K562 (cell line): ENCODE measurements at regions not wholly inside any gene's neighbourhood (a gene's known extent, or its start where the extent isn't known, plus 50 kb on each side); places are given as distances from the start of the nearest gene placed in this dataset.

Source experiments
- ATAC-seq: fragments of 200-7000 bp; cut with Tn5 transposase; 3 replicates; pipeline ENCODE4 v1.9.1; 2020; ENCODE audit warnings: moderate library complexity
- BruUV-seq: library from RNA; stranded (reverse); fragments of 400-500 nt; replicated peaks from 2 replicates; lab custom pipeline; 2021; lab: Mats Ljungman, UMichigan
- CTCF ChIA-PET: fragments of 300-600 bp; formaldehyde crosslinking; extraction: SDS; loops from one replicate; lab custom pipeline; 2021; ENCODE audit warnings: low intra/inter-chr PET ratio; lab: Yijun Ruan, JAX
- POLR2A ChIA-PET: fragments of 300-600, 350-650 bp; sonication (Branson Sonifier 250); formaldehyde crosslinking; extraction: SDS; loops from one replicate; lab custom pipeline; 2021; ENCODE audit warnings: antibody characterized with exemption, inconsistent platforms; lab: Yijun Ruan, JAX
- DNase-seq, 4 experiments: peaks; one replicate each; pipeline versions ENCODE4 v3.0.0 to v3.0.0-alpha.2; 2011 to 2018; ENCODE audit warnings: low spot score in 3 of 4, mixed read lengths in 3 of 4; ENCODE audit errors: extremely low read depth in 1 of 4
- FAIRE-seq: peaks from 2 replicates; lab custom pipeline; 2011; peaks lifted over from hg19 to GRCh38; lab: Jason Lieb, UNC
- H2AFZ ChIP-seq: 2 replicates; pipeline ENCODE4 v1.6.0; 2011; ENCODE audit warnings: low read depth, low read length, control low read depth, inconsistent platforms
- H3K27ac ChIP-seq: fragments of 200-600 bp; 3 replicates; pipeline ENCODE4 v1.8.0; 2011; ENCODE audit warnings: low read depth, mild to moderate bottlenecking, control low read depth, inconsistent platforms, low read length, moderate library complexity, mixed read lengths; ENCODE audit errors: extremely low read depth
- H3K27me3 ChIP-seq, 2 experiments: fragments of 300-600 bp in 1 of 2; 2 replicates in 1 of 2; 3 replicates in 1 of 2; pipeline versions ENCODE4 v1.6.0 to v1.8.0; 2011; ENCODE audit warnings: inconsistent platforms in 2 of 2, low read length in 2 of 2, mild to moderate bottlenecking in 1 of 2, mixed read lengths in 1 of 2, moderate library complexity in 1 of 2; ENCODE audit not compliant: control insufficient read depth in 2 of 2, insufficient read depth in 2 of 2
- H3K36me3 ChIP-seq: fragments of 300-600 bp; 3 replicates; pipeline ENCODE4 v1.8.0; 2011; ENCODE audit warnings: mild to moderate bottlenecking, low read length, inconsistent platforms; ENCODE audit not compliant: control insufficient read depth, insufficient read depth
- H3K4me1 ChIP-seq, 2 experiments: fragments of 200-600 bp in 1 of 2; replicated peaks in 1 of 2; 2 replicates in 1 of 2; 3 replicates in 1 of 2; pipeline versions ENCODE4 v1.5.1 to v1.8.0; 2011; ENCODE audit warnings: inconsistent platforms in 2 of 2, low read length in 2 of 2, mild to moderate bottlenecking in 1 of 2, mixed read lengths in 1 of 2, moderate library complexity in 1 of 2; ENCODE audit not compliant: control insufficient read depth in 2 of 2, insufficient read depth in 2 of 2
- H3K4me2 ChIP-seq: 2 replicates; pipeline ENCODE4 v1.6.1; 2011; ENCODE audit warnings: low read length, control low read depth, inconsistent platforms, mixed read lengths; ENCODE audit not compliant: insufficient read depth
- H3K4me3 ChIP-seq: fragments of 200-600 bp; sonication (generic), shearing (Covaris generic); 2 replicates; pipeline ENCODE4 v1.5.1; 2016; ENCODE audit warnings: control low read depth, inconsistent platforms
- H3K79me2 ChIP-seq: fragments of 200-600 bp; 3 replicates; pipeline ENCODE4 v1.8.0; 2011; ENCODE audit warnings: low read length, inconsistent platforms; ENCODE audit not compliant: control insufficient read depth, insufficient read depth
- H3K9ac ChIP-seq, 2 experiments: 2 replicates each; pipeline versions ENCODE4 v1.6.0 to v1.6.1; 2011; ENCODE audit warnings: low read depth in 2 of 2, low read length in 2 of 2, control low read depth in 1 of 2, inconsistent platforms in 1 of 2, mild to moderate bottlenecking in 1 of 2, mixed read lengths in 1 of 2; ENCODE audit not compliant: insufficient read depth in 1 of 2
- H3K9me1 ChIP-seq: one replicate; pipeline ENCODE4 v1.6.0; 2011; ENCODE audit warnings: inconsistent platforms, mild to moderate bottlenecking, low read length, moderate library complexity; ENCODE audit not compliant: control insufficient read depth, insufficient read depth
- H3K9me3 ChIP-seq: replicated peaks from 2 replicates; pipeline ENCODE4 v1.5.1; 2011; ENCODE audit warnings: low read depth, low read length, inconsistent platforms; ENCODE audit not compliant: control insufficient read depth, insufficient read depth
- H4K20me1 ChIP-seq: replicated peaks from 2 replicates; pipeline ENCODE4 v1.6.1; 2011; ENCODE audit warnings: low read length, inconsistent platforms, mixed read lengths; ENCODE audit not compliant: control insufficient read depth, insufficient read depth
- CLOCK ChIP-seq: fragments of 250-450 bp; sonication (Bioruptor Pico); IDR thresholded peaks from 2 replicates; pipeline ENCODE4 v1.4.0; 2020; ENCODE audit warnings: mild to moderate bottlenecking, moderate library complexity, borderline replicate concordance
- OTX1 ChIP-seq: fragments of 450-650 bp; formaldehyde crosslinking; IDR thresholded peaks from 2 replicates; pipeline ENCODE4 v1.4.0; 2022; ENCODE audit warnings: mild to moderate bottlenecking
- RAD21 ChIP-seq, 2 experiments: fragments of 250-450 bp in 1 of 2; fragments of 450-650 bp in 1 of 2; sonication (Bioruptor Pico) in 1 of 2; formaldehyde crosslinking in 1 of 2; IDR thresholded peaks in 1 of 2; conservative IDR thresholded peaks in 1 of 2; 2 replicates each; pipeline versions ENCODE4 v1.4.0 to v1.8.0; 2020 to 2022; ENCODE audit warnings: mild to moderate bottlenecking in 2 of 2, moderate library complexity in 1 of 2
- SLC30A9 ChIP-seq: fragments of 250-450 bp; sonication (Bioruptor Pico); IDR thresholded peaks from 2 replicates; pipeline ENCODE4 v1.8.0; 2022; ENCODE audit warnings: mild to moderate bottlenecking, moderate library complexity
- SRSF7 ChIP-seq: fragments of 200-400 bp; formaldehyde crosslinking; optimal IDR thresholded peaks from 2 replicates; pipeline ENCODE3; 2017; ENCODE audit warnings: mild to moderate bottlenecking, low read depth, low read length
- TAF15 ChIP-seq: fragments of 200-400 bp; formaldehyde crosslinking; IDR thresholded peaks from 2 replicates; pipeline ENCODE4 v1.6.1; 2017; ENCODE audit warnings: mild to moderate bottlenecking, low read depth, low read length, moderate library complexity
- UBTF ChIP-seq, 2 experiments: IDR thresholded peaks; 2 replicates each; pipeline ENCODE4 v1.6.1; 2012; ENCODE audit warnings: improper control_type of control experiment in 2 of 2, low read depth in 2 of 2, low read length in 2 of 2, borderline replicate concordance in 1 of 2
- ZBTB5 ChIP-seq: fragments of 450-650 bp; IDR thresholded peaks from 2 replicates; pipeline ENCODE4 v1.6.1; 2017; ENCODE audit warnings: antibody characterized with exemption
- ZSCAN29 ChIP-seq: fragments of 450-650 bp; IDR thresholded peaks from 2 replicates; pipeline ENCODE4 v1.6.1; 2017
- WGBS: fragments of 100-300 bp; shearing (Covaris generic); methylation state at CpG from one replicate; pipeline ENCODE4 v1.1.6; 2016; ENCODE audit warnings: low coverage, mixed read lengths; ENCODE audit not compliant: insufficient coverage; ENCODE audit errors: missing lambda C conversion rate; 5-methylcytosine and 5-hydroxymethylcytosine counted together
- in situ Hi-C: fragments of 300-500 bp; cut with MboI; formaldehyde crosslinking; loops from 4 replicates; pipeline ENCODE4 v1.15.0; 2018; ENCODE audit warnings: inconsistent platforms, mixed read lengths
- intact Hi-C: fragments of 100-400 bp; cut with micrococcal nuclease; formaldehyde crosslinking; loops from 2 replicates; pipeline ENCODE4 v1.14.2; 2022

- no peaks in the 10 kb centered on the region for H3K79me2 ChIP-seq
- no peaks in the 10 kb centered on the region for H3K36me3 ChIP-seq
- H3K4me3 ChIP-seq, result no peak overlapping the region
- 0% methylated on average over 3 of the region's 3 CpGs for WGBS
- in situ Hi-C loops, result no loop called here
- intact Hi-C loops, result no loop called here
- no peak overlapping the region for H3K4me2 ChIP-seq
- FAIRE-seq, result no peak
- no peaks in the 10 kb centered on the region for H3K4me1 ChIP-seq
- H3K9me1 ChIP-seq, result no peaks in the 10 kb centered on the region
- POLR2A ChIA-PET, result no interaction called here
- no peak overlapping the region for H3K27ac ChIP-seq
- no peak for DNase-seq
- no peak overlapping the region for H2AFZ ChIP-seq
- no peaks in the 10 kb centered on the region for H3K9me3 ChIP-seq
- no peaks in the 10 kb centered on the region for H4K20me1 ChIP-seq
- H3K9ac ChIP-seq, result no peak overlapping the region
- ATAC-seq, result no peak
- no peaks in the 10 kb centered on the region for H3K27me3 ChIP-seq
- CTCF ChIA-PET, result no interaction called here
- TF ChIP-seq CLOCK (CRISPR knock-in tag) (no peak), TAF15 (no peak)
- TF ChIP-seq, all 486 proteins: peak for 0
- no TSS peak for BruUV-seq
Measured at GRCh38 chr14:30084811-30085210, 157.2 kb upstream of the PRKD1 start.

- WGBS, result 9% methylated on average over 3 of the region's 3 CpGs
- Histone ChIP-seq H3K4me1 (no peaks in the 10 kb centered on the region), H3K9ac (no peak overlapping the region), H3K79me2 (no peaks in the 10 kb centered on the region), H3K9me3 (no peaks in the 10 kb centered on the region), H3K4me3 (no peak overlapping the region), H3K36me3 (no peaks in the 10 kb centered on the region), H2AFZ (no peak overlapping the region), H3K4me2 (no peak overlapping the region), H3K27ac (no peak overlapping the region), H3K27me3 (no peaks in the 10 kb centered on the region), H3K9me1 (no peaks in the 10 kb centered on the region), H4K20me1 (no peaks in the 10 kb centered on the region)
- CTCF ChIA-PET, result no interaction called here
- ATAC-seq, result no peak
- intact Hi-C loops, result no loop called here
- BruUV-seq, result no TSS peak
- no peak for FAIRE-seq
- POLR2A ChIA-PET, result no interaction called here
- in situ Hi-C loops, result no loop called here
- DNase-seq, result no peak
- TF ChIP-seq SLC30A9 (CRISPR knock-in tag) (no peak), UBTF (IDR thresholded peaks at IDR 0.05; ENCODE audit: borderline replicate concordance in 1 of 2, low read depth in 2 of 2, low read length in 2 of 2) (no peak), OTX1 (CRISPR knock-in tag) (no peak), ZSCAN29 (no peak), SRSF7 (no peak), ZBTB5 (no peak), RAD21 (CRISPR knock-in tag; conservative IDR thresholded peaks at IDR 0.05 in 1 of 2, IDR thresholded peaks at IDR 0.05 in 1 of 2) (no peak)
Measured at GRCh38 chr14:30085943-30086342, 158.3 kb upstream of the PRKD1 start.
